GM10248 (cell line): ENCODE measurements at regions not wholly inside any gene's neighbourhood (a gene's known extent, or its start where the extent isn't known, plus 50 kb on each side); places are given as distances from the start of the nearest gene placed in this dataset.

Experiments
- CTCF ChIA-PET: fragments of 300-600 bp; sonication (Branson Sonifier 250); formaldehyde crosslinking; extraction: SDS; loops from one replicate; lab custom pipeline; 2021; ENCODE audit warnings: antibody characterized with exemption; lab: Yijun Ruan, JAX
- POLR2A ChIA-PET: fragments of 350-650 bp; sonication (Branson Sonifier 250); formaldehyde crosslinking; extraction: SDS; loops from one replicate; lab custom pipeline; 2020; ENCODE audit warnings: antibody characterized with exemption; lab: Yijun Ruan, JAX
- DNase-seq: peaks from one replicate; pipeline ENCODE4 v3.0.0; 2012; ENCODE audit errors: extremely low spot score
- TF ChIP-seq, protein P1 (sequence below): IDR thresholded peaks from 2 replicates; pipeline ENCODE4 v1.5.1; 2012; ENCODE audit warnings: mild to moderate bottlenecking, low read depth; ENCODE audit errors: extremely low read depth, missing control alignments, control extremely low read depth

DNA sequence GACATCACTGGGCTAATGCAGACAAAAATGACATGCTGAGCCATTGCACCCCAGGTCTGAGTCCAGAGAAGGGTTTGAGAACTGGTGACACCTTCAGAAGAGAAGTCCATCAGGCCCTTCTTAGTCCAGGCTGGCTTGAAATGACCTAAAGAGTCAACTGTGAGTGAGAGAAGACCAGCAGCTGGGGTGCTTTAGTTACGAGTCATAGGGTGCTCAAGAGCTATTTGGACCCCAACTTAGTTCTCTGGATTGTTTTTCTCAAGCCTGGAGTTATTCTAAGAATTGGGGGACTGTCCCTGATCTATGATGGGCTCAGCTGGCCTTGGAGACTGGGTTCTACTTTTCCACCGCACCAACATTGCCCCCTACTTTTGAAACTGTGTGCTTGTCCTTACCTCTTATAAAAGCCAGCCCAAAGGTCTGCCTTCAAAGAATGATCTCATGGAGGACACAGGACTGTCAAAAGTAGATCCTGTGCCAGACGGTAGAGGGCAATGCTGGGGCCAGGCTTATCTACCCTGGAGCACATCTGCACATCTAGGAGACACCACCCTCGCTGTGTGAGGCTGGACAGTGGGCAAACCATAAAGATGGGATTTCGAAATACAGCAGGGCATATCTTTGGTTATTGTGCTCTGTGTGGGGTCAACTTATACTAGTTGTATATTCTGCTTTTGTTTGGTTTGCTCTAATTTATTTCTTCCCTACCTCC is 333.0 kb upstream of the SLC14A2 start:
- CTCF ChIA-PET, result no interaction called here
- no peak for DNase-seq

DNA sequence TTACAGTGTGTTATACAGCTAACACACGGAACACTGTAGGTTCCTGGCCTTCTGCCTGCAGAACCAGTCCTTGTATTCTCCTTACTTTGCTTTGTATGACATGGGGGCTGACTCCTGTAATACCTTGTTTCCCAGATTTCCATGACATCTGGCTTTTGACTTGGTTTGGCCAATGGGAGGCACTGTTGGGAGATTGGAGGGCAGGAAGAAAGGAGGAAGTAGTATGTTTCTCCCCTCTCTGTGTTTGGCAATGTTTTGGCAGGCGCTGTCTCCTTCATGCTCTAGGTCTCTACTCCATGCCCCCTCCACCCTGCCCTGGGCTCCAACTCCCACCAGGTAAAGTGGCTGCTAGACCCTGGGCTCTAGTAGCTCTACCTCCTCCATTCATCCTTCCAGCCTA is 331.1 kb upstream of the SLC14A2 start:
- TF ChIP-seq, protein P1, sequence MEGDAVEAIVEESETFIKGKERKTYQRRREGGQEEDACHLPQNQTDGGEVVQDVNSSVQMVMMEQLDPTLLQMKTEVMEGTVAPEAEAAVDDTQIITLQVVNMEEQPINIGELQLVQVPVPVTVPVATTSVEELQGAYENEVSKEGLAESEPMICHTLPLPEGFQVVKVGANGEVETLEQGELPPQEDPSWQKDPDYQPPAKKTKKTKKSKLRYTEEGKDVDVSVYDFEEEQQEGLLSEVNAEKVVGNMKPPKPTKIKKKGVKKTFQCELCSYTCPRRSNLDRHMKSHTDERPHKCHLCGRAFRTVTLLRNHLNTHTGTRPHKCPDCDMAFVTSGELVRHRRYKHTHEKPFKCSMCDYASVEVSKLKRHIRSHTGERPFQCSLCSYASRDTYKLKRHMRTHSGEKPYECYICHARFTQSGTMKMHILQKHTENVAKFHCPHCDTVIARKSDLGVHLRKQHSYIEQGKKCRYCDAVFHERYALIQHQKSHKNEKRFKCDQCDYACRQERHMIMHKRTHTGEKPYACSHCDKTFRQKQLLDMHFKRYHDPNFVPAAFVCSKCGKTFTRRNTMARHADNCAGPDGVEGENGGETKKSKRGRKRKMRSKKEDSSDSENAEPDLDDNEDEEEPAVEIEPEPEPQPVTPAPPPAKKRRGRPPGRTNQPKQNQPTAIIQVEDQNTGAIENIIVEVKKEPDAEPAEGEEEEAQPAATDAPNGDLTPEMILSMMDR, result no peak
- CTCF ChIA-PET, result interaction anchor here (0.8 to 2.7 kb wide), 2 partner anchors 9 kb away, joined by 3 to 20 read pairs; no protein-coding TSS in a partner anchor
- POLR2A ChIA-PET, result no interaction called here
- no peak for DNase-seq

More for the DNA sequence above, 333.0 kb upstream of the SLC14A2 start:
- TF ChIP-seq, protein P1, result no peak
- POLR2A ChIA-PET, result no interaction called here

DNA sequence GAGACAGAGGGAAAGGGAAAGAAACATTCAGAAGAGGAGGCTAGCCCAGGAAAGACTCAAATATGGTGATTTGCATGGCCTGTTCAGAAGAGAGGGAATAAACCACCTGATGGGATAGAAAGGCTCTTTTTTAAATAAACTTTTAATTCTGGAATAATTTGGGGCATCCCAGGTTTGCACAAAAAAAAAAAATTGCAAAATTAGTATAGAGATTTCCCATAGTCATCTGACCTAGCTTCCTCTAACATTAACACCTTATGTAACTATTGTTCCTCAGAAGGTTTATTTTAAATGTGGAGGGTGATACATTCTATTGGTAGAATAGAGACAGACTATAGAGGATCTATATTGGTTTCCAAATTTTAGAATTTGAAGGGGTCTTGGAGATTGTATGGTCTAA is 330.4 kb upstream of the SLC14A2 start:
- TF ChIP-seq, protein P1, result no peak
- no peak for DNase-seq
- ChIA-PET CTCF (interaction anchor here (2.7 kb wide), 1 partner anchor 9 kb away, joined by 20 read pairs; no protein-coding TSS in a partner anchor), POLR2A (no interaction called here)

DNA sequence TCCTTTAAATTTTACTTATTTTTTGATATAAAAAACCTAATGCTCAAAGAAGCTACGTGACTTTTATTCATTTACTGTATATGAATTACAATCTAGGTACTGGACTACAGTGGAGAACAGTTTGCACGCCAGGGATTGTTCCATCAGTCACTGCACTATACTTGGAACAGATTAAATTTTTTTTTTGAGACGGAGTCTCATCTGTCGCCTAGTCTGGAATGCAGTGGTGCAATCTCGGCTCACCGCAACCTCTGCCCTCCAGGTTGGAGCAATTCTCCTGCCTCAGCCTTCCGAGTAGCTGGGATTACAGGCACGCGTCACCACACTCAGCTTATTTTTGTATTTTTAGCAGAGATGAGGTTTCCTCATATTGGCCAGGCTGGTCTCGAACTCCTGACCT is 330.0 kb upstream of the SLC14A2 start:
- TF ChIP-seq, protein P1, result no peak
- DNase-seq, result no peak
- CTCF ChIA-PET, result interaction anchor here (2.7 kb wide), 1 partner anchor 10 kb away, joined by 20 read pairs; no protein-coding TSS in a partner anchor
- POLR2A ChIA-PET, result no interaction called here

DNA sequence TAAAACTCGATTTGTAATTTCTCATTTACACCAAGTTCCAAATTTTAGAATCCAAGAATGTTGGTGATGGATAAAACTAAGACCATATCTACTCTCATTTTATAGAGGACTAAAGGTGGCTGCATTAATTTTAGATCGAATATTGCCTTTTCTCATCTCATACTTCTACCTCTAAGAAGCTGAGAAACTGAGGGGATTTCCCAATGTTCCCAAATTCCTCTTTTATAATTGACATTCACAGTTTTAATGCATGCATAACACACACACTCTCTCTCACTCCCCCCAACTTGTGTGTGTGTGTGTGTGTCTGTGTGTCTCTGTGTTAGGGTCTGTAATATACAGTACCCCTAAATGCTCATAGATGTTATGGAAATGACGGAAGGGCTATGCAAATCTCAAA is 328.8 kb upstream of the SLC14A2 start:
- POLR2A ChIA-PET, result no interaction called here
- CTCF ChIA-PET, result interaction anchor here (1.4 to 2.7 kb wide), 2 partner anchors 11 to 18 kb away, joined by 3 to 20 read pairs; no protein-coding TSS in a partner anchor
- TF ChIP-seq, protein P1, result no peak
- no peak for DNase-seq

DNA sequence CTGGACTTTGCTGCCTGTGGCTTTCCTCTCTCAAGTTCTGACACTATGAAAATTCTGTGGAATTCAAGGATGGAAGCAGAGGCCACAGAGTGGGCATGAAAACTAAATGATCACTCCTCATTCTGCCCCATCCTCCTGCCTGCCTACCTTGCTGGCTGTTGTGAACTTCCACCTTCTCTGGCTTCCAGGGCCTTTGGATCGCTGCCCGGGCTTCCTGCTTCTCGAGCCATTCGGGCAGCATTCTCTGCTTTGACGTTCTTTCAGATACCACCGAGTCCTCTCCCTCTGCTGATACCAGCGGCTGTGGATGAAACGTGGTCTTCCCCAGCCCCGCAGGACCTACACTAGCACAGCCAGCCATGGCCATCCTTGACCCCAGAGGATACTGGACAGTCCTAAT is 327.7 kb upstream of the SLC14A2 start:
- DNase-seq, result no peak
- TF ChIP-seq, protein P1, result no peak
- ChIA-PET CTCF (interaction anchor here (0.8 to 1.4 kb wide), 3 partner anchors 12 to 97 kb away, joined by 3 to 4 read pairs (median 3); no protein-coding TSS in a partner anchor), POLR2A (interaction anchor here (1.2 kb wide), 1 partner anchor 48 kb away, joined by 3 read pairs; no protein-coding TSS in a partner anchor)
